ENCODE measurements at regions not wholly inside any gene's neighbourhood (a gene's known extent, or its start where the extent isn't known, plus 50 kb on each side); places are given as distances from the start of the nearest gene placed in this dataset.

- TF ChIP-seq CTCF (conservative IDR thresholded peaks at IDR 0.05; ENCODE audit: low read length) (no peak), EZH2phosphoT487 (IDR thresholded peaks at IDR 0.05; ENCODE audit: borderline replicate concordance, low read depth, low read length) (no peak)
Observed at GRCh38 chr4:110292994-110293744, 94.8 kb upstream of the ELOVL6 start.

Measured in OCI-LY7 (cell line).